ENCODE measurements at regions not wholly inside any gene's neighbourhood (a gene's known extent, or its start where the extent isn't known, plus 50 kb on each side); places are given as distances from the start of the nearest gene placed in this dataset.

DNA sequence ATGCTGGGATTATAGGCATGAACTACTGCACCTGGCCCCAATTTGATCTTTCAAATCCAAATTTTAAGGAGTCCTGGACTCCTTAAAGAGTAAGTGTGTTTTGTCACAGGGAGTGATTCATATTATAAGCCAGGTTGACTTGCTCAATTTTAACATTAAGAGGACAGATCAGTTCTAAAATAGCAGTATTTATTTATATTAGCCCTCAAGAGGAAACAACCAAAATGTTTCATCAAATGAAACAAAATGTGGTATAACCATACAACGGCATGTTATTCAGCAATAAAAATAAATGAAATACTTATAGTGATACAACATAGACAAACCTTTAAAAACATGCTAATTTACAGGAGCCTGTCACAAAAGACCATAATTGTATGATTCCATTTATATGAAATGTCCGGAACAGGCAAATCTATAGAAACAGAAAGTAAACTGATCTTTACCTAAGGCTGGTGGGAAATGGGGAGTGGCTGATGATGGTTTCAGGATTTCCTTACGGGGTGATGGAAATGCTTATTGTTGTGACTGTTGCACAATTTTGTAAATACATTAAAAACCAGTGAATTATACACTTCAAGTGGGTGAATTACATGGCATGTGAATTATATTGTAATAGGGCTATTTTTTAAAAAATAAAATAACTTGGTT, 637.4 kb downstream of the MMUT start:
- no peaks in the 10 kb centered on the region for H3K79me2 ChIP-seq (ENCODE audit: insufficient read depth, low read length)
- peaks cover 22% of the 10 kb centered on the region for H3K4me1 ChIP-seq (ENCODE audit: insufficient read depth, low read length)
- H3K4me2 ChIP-seq (ENCODE audit: insufficient read depth, low read length): peak overlapping the region; percentile 78
- no peaks in the 10 kb centered on the region for H3K27me3 ChIP-seq (ENCODE audit: insufficient read depth, low read length)
- H3K9me3 ChIP-seq (ENCODE audit: low read depth, low read length): no peaks in the 10 kb centered on the region
- peak overlapping the region; percentile 55 for H3K4me3 ChIP-seq (ENCODE audit: insufficient read depth, low read length)
- peak overlapping the region; percentile 93 for H3K27ac ChIP-seq (ENCODE audit: low read depth, low read length)
- H2AFZ ChIP-seq (ENCODE audit: low read length): peak overlapping the region; percentile 21
- H4K20me1 ChIP-seq (ENCODE audit: insufficient read depth, low read length): no peaks in the 10 kb centered on the region
- H3K36me3 ChIP-seq (ENCODE audit: insufficient read depth, low read length): no peaks in the 10 kb centered on the region
- TF ChIP-seq CTCF (IDR thresholded peaks at IDR 0.05; ENCODE audit: extremely low read depth, low read depth, low read length): no peak
- DNase-seq (ENCODE audit: insufficient read length, low spot score, missing footprints): no peak

DNA sequence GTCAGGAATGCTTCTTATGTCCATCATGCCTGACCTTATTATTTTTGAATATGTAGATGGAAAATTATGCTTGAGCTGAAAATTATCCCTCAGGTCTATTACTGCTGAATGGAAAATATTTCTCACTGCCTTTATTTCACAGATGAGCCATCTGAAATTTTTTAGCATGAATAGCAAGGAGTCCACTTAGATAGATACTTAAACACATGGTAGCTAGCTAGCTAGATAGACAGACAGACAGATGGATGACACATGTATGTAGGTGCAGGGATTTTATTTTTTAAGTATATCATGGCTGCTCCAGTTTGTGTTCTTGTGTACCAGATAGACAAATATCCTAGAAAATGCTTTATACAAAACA, 645.0 kb downstream of the MMUT start:
- Histone ChIP-seq H4K20me1 (ENCODE audit: insufficient read depth, low read length) (no peaks in the 10 kb centered on the region), H3K27ac (ENCODE audit: low read depth, low read length) (no peak overlapping the region), H3K36me3 (ENCODE audit: insufficient read depth, low read length) (no peaks in the 10 kb centered on the region), H3K27me3 (ENCODE audit: insufficient read depth, low read length) (no peaks in the 10 kb centered on the region), H3K79me2 (ENCODE audit: insufficient read depth, low read length) (no peaks in the 10 kb centered on the region), H3K9me3 (ENCODE audit: low read depth, low read length) (no peaks in the 10 kb centered on the region), H2AFZ (ENCODE audit: low read length) (peak overlapping the region; percentile 80), H3K4me1 (ENCODE audit: insufficient read depth, low read length) (peaks cover 13% of the 10 kb centered on the region), H3K4me2 (ENCODE audit: insufficient read depth, low read length) (peak overlapping the region; percentile 44), H3K4me3 (ENCODE audit: insufficient read depth, low read length) (no peak overlapping the region)
- DNase-seq (ENCODE audit: insufficient read length, low spot score, missing footprints): no peak
- no peak for TF ChIP-seq CTCF (IDR thresholded peaks at IDR 0.05; ENCODE audit: extremely low read depth, low read depth, low read length)

GRCh38 chr6:48817333-48818051, 645.6 kb downstream of the MMUT start:
- H2AFZ ChIP-seq (ENCODE audit: low read length): peak overlapping the region; percentile 80

More at GRCh38 chr6:48817333-48818051, 645.6 kb downstream of the MMUT start:
- Histone ChIP-seq H3K36me3 (ENCODE audit: insufficient read depth, low read length) (no peaks in the 10 kb centered on the region), H3K27me3 (ENCODE audit: insufficient read depth, low read length) (no peaks in the 10 kb centered on the region), H3K4me1 (ENCODE audit: insufficient read depth, low read length) (peaks cover 13% of the 10 kb centered on the region), H3K4me2 (ENCODE audit: insufficient read depth, low read length) (peak overlapping the region; percentile 44), H3K79me2 (ENCODE audit: insufficient read depth, low read length) (no peaks in the 10 kb centered on the region), H3K27ac (ENCODE audit: low read depth, low read length) (no peak overlapping the region), H4K20me1 (ENCODE audit: insufficient read depth, low read length) (no peaks in the 10 kb centered on the region), H3K4me3 (ENCODE audit: insufficient read depth, low read length) (no peak overlapping the region), H3K9me3 (ENCODE audit: low read depth, low read length) (no peaks in the 10 kb centered on the region)
- no peak for DNase-seq (ENCODE audit: insufficient read length, low spot score, missing footprints)
- no peak for TF ChIP-seq CTCF (IDR thresholded peaks at IDR 0.05; ENCODE audit: extremely low read depth, low read depth, low read length)

All from osteoblast (primary cell).